GM19372 (cell line): ENCODE measurements at regions not wholly inside any gene's neighbourhood (a gene's known extent, or its start where the extent isn't known, plus 50 kb on each side); places are given as distances from the start of the nearest gene placed in this dataset.

Experiments
- ATAC-seq: cut with Tn5 transposase; IDR thresholded peaks from one replicate; pipeline ENCODE4 v1.9.1; 2021; ENCODE audit warnings: mild to moderate bottlenecking, low read depth, moderate library complexity; ENCODE audit not compliant: unreplicated experiment

- no peak for ATAC-seq
Measured at GRCh38 chr1:188194916-188195315, 1366.2 kb downstream of the PLA2G4A start.

- no peak for ATAC-seq
Measured at GRCh38 chr1:188218289-188218688, 1389.5 kb downstream of the PLA2G4A start.

- no peak for ATAC-seq
Measured at GRCh38 chr1:188220051-188220450, 1391.3 kb downstream of the PLA2G4A start.

- no peak for ATAC-seq
Measured at GRCh38 chr1:188224263-188224662, 1395.5 kb downstream of the PLA2G4A start.

- ATAC-seq, result no peak
Measured at GRCh38 chr1:188225975-188226374, 1397.2 kb downstream of the PLA2G4A start.

GRCh38 chr1:188228623-188229022, 1399.9 kb downstream of the PLA2G4A start:
- no peak for ATAC-seq

GRCh38 chr1:188237573-188238348, 1409.0 kb downstream of the PLA2G4A start:
- ATAC-seq, result no peak

GRCh38 chr1:188240772-188241406, 1412.1 kb downstream of the PLA2G4A start:
- ATAC-seq, result no peak

- no peak for ATAC-seq
Measured at GRCh38 chr1:188241629-188242028, 1412.9 kb downstream of the PLA2G4A start.

- no peak for ATAC-seq
Measured at GRCh38 chr1:188243456-188243855, 1414.7 kb downstream of the PLA2G4A start.

- ATAC-seq, result no peak
Measured at GRCh38 chr1:188244681-188245080, 1415.9 kb downstream of the PLA2G4A start.

- no peak for ATAC-seq
Measured at GRCh38 chr1:188247255-188247654, 1418.5 kb downstream of the PLA2G4A start.

- ATAC-seq, result no peak
Measured at GRCh38 chr1:188249811-188250210, 1421.1 kb downstream of the PLA2G4A start.

- ATAC-seq, result no peak
Measured at GRCh38 chr1:188251036-188251435, 1422.3 kb downstream of the PLA2G4A start.

- no peak for ATAC-seq
Measured at GRCh38 chr1:188261849-188262248, 1433.1 kb downstream of the PLA2G4A start.

- ATAC-seq, result no peak
Measured at GRCh38 chr1:188269956-188270355, 1441.2 kb downstream of the PLA2G4A start.

GRCh38 chr1:188270497-188270896, 1441.7 kb downstream of the PLA2G4A start:
- no peak for ATAC-seq

- no peak for ATAC-seq
Measured at GRCh38 chr1:188277771-188278170, 1449.0 kb downstream of the PLA2G4A start.

- no peak for ATAC-seq
Measured at GRCh38 chr1:188281921-188282320, 1453.2 kb downstream of the PLA2G4A start.

GRCh38 chr1:188295157-188295556, 1466.4 kb downstream of the PLA2G4A start:
- ATAC-seq, result no peak

GRCh38 chr1:188302746-188303145, 1474.0 kb downstream of the PLA2G4A start:
- ATAC-seq, result no peak

GRCh38 chr1:188314557-188315137, 1485.9 kb downstream of the PLA2G4A start:
- ATAC-seq, result no peak
